Fibroblast of skin of right biceps (primary cell): ENCODE measurements at regions not wholly inside any gene's neighbourhood (a gene's known extent, or its start where the extent isn't known, plus 50 kb on each side); places are given as distances from the start of the nearest gene placed in this dataset.

ENCODE experiments used
- DNase-seq: peaks from one replicate; pipeline ENCODE4 v3.0.0-alpha.2; 2013

DNA sequence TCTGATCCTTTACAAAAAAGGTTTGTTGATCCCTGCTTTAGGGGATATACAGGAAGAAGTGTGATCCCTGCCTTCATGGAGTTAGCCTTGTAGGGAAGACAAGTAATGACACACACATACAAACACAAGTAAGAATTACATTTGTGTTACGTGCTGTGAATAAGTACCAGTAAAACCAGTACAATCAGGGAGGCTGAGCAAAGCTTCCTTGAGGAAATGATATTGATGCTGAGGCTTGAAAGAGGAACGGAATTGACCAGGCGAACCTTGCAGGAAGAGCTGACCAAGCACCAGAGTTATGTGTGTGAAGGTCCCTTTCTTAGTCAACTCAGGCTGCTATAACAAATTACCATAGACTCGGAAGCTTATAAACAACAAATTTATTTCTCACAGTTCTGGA lies 83.6 kb upstream of the CACUL1 start:
- no peak for DNase-seq

DNA sequence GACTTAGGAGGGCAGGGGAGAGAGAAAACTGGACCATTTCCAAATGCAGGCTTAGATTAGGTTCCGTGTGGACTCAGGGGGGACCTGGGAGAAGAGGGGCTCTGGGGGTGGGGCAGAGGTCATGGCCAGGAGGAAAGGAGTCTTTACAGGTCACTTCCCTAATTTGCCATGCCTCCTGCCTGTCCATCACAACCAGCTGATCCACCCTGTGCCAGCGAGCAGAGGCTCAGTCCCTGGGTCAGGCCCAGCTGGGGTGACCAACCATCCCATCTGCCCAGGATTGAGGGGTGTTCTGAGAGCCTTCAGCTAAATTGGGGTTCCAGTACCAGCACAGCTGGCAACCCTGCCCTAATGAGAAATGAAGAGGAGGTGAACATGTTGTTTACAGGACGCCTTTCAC lies 84.6 kb upstream of the CACUL1 start:
- DNase-seq: no peak

DNA sequence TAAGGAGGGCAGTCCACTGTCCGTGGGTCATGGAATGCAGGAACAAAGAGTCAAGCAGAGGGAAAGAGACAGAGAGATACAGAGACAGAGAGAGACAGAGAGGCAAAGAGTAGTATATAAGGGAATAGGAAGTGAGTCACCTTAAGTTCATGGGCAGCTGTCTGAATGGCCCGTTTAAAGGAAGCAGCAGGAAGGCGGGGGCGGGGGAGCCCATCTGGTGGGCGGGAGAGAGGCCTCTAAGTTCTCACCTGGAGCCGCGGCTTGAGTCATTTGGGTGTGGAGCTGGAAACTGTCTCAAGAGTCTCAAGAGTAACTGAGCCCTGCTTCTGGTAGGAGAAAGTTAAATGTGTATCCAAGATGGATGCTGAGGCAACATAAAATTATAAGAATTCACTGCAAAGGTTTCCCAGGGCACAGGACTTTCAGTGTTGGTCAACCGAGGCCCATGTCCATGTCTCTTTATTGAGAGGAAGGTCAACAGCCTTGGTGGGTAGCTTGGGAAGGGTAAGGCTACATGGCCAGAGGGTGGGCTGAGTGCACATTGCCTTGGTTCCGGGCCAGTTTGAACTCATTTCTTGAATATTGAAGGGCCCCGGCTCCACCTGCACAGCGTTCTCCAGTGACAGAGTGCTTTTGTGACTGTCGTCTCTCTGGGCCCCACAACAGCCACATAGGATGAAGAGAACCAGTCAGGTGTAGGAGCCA lies 85.5 kb upstream of the CACUL1 start:
- no peak for DNase-seq

DNA sequence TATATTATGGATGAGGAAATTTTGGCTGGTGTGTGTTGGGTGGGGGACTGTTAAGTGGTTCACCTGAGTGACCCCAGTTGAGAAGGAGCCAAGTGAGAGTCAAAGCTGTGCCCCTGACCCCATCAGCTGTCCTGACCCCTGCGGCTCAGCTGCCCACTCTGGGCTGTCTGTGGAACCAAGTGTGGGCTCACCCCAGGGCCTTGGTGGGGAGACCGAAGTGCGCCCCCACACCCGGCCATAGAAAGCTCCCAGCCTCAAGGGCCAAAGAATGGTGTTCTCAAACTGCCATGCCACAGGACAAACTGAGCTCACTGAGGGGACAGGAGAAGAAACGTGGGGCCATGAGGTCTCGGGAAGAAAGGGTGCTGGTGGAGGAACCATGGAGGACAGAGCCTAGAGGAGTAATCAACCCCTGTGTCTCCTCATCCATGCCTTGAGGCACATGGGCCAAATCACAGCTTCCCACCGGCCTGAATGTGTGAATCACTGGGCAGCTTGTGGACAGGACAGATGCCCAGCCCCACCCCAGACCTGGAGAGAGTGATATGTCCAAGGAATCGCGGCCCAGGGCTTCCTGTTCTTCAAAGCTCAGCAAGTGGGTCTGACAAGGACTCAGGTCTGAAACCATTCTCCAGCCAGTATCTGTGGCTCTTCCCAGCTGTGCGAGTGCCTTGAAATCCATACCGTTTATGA lies 86.2 kb upstream of the CACUL1 start:
- no peak for DNase-seq

DNA sequence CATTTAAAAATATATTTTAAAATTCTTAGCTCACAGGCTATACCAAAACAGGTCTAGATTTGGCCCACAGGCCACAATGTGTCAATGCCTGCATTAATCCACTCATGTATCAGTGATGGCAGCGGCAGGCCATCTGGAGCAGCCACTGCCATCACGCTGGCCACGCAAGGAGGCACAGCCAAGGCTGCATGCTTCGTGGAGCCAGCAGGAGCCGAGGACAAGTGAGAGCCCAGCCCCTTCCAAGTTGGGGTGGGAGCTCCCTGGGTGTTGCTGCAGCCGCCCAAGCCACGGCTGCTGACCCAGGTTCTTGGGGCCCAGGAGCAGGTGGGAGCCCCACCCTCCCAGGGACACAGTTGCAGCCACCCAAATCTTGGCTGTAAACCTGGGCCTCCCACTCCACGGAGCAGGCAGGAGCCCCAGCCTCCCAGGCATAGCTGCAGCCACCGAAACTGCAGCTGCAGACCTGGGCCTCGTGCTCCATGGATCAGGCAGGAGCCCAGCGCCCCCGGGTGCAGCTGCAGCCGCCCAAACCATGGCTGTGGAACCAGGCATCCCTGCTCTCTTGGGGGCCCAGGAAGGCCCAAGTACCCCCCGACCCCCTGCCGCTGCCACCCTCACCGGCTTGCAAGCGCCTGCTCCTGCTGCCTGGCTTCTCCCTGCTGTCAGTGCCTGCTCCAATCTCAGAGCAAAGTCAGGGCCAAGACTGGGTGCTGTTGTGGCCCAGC lies 87.3 kb upstream of the CACUL1 start:
- no peak for DNase-seq

- no peak for DNase-seq
Measured at GRCh38 chr10:118842843-118843624, 88.3 kb upstream of the CACUL1 start.

GRCh38 chr10:118843647-118844265 lies 89.0 kb upstream of the CACUL1 start:
- no peak for DNase-seq

DNA sequence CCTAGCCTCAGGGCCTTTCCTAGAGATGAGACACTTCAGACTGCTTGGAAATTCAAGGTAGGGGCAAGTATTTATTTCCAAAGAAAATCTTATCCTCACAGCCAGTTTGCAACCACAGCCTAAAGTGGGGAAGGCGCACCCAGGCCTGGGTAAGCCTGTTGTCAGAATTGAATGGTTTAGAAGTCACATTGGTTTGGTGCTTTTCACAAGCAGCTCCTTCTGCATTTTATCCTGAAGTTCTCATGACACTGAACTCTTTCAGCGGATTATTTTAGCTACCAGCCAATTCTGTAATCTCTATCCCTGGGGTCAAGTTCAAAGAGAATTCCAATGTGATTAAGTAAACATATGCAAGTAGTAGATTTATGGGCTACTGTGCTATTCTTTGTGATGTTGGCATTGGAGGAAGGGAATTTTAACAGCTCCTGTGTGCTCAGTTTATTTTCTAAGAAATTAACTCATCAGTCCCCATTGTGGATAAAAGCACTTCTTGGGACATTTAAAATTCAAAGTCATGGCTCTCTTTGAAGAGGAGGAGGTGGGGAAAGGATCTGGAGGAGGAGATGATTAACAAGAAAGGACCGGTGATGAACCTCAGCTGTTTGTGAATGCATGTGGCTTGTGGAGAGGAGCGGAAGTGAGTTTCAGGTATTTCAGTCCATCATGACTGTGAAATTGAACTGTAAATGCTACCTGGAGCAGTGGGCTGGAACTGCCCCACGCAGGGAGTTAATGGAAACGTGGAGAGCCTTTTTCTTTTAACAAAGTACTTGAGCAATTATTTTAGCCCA lies 90.2 kb upstream of the CACUL1 start:
- DNase-seq: no peak

- DNase-seq: no peak
Measured at GRCh38 chr10:118845776-118846175, 91.0 kb upstream of the CACUL1 start.

DNA sequence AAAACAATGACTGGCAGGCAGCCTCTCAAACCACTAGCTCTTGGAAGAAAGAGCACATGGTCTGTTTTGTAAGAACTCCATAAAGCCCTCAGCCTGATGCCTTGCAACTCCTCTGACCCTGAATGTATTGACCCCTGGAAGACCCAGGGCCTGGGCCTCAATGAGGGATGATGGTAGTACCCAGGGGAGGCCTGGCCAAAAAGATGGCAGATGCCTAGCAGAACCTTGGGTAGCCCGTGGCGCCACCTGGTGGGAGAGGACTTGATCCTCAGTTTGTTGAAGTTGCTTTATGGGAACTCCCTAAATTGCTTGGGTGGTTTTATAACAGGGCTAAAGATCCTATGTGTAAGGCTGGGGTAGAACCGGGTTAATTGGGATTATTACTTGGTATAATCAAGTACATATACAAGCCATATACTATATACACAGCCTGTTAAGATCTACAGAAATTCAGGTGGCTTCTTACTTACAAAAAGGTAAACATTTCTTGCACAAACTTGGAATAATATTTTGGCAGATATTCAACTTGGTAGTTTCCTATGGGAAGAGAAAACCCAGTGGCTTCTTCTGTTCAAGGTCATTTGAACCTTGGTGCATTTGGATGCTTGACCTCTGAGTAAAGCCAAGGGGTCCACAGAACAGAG lies 95.8 kb upstream of the CACUL1 start:
- peak; percentile 29 for DNase-seq

DNA sequence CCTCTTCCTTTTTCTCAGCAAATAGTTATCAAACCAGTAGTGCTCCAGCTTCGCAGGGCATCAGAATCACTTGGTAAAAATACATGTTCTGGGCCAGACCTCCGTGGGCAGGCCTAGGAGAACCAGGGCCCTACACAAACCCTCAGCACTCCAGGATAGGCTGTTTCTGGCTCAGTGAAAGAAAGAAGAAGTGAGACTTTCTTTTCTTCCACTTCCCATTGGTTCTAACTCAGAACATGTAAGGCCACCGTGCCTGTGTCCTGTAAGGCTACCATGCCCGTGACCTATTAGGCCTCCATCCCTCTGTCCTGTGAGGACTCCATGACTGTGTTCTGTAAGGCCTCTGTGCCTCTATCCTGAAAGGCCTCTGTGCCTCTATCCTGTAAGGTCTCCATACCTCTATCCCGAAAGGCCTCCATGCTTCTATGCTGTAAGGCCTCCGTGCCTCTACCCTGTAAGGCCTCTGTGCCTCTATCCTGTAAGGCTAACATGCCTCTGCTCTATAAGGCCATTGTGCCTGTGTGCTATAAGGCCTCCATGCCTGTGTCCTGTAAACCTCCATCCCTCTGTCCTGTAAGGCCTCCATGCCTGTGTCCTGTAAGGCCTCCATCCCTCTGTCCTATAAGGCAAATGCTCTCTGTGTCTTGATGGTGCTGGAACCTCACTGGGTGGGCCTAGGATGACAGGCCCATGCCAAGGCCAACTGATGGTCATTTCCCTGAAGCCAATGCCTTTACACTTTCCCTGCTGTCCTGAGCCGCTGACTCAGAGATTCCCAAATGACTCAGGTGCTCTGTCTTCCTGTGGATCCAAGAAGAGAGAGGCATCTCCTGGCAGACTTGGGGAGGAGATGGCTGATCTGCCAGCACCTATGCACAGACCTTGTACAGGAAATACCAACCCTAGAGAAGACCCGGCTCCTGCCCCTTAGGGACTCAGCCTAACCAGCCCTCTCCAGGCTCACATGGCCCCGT lies 96.6 kb upstream of the CACUL1 start:
- DNase-seq: no peak

GRCh38 chr10:118853916-118854315 lies 99.1 kb upstream of the CACUL1 start:
- no peak for DNase-seq

GRCh38 chr10:118856106-118856505 lies 101.3 kb upstream of the CACUL1 start:
- DNase-seq: no peak

DNA sequence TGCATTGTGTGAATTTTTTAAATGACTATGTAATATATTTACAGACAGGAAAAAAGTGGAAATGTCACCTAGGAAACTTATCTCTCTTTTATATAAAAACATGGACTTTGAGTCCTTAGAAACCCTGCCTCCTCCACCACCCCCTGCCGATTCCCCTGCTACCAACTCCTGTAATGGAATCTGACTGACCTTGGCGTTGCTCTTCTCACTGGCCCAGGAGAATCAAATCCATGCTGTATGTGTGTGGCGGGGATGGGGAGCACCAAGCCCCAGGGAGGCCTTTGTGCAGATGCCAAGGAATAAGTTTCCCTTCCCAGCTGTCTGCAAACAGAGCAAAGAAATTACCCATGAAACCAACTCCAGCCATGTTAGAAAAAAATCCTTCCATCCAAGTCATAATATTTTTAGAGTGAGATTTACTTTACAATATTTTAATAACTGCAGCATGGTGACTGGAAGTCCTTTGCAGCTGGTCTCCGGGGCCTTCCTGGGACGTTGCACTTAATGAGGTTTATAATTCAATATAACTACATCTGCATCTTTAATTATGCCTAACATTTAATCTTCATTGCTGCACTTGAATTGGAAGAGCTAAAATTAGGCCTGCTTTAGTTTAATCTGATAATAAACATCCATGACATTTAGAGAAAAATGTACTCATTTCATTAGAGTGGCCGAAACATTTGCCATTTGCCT lies 111.4 kb upstream of the CACUL1 start:
- DNase-seq: no peak

DNA sequence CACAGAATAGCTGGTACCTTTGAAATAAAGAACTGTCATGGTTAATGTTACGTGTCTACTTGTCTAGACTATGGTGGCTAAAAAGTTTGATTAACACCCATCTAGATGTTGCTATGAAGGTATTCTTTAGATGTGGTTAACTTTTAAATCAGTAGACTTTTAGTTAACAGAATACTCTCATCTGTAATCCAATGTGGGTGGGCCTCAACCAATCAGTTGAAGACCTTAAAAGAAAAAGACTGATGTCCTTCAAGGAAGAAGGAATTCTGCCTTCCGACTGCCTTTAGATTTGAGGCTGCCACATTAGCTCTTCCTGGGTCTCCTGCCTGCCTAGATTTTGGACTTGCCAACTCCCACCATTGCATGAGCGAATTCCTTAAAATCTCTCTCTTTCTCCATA lies 113.0 kb upstream of the CACUL1 start:
- no peak for DNase-seq

GRCh38 chr10:118868589-118868988 lies 113.8 kb upstream of the CACUL1 start:
- DNase-seq: no peak

DNA sequence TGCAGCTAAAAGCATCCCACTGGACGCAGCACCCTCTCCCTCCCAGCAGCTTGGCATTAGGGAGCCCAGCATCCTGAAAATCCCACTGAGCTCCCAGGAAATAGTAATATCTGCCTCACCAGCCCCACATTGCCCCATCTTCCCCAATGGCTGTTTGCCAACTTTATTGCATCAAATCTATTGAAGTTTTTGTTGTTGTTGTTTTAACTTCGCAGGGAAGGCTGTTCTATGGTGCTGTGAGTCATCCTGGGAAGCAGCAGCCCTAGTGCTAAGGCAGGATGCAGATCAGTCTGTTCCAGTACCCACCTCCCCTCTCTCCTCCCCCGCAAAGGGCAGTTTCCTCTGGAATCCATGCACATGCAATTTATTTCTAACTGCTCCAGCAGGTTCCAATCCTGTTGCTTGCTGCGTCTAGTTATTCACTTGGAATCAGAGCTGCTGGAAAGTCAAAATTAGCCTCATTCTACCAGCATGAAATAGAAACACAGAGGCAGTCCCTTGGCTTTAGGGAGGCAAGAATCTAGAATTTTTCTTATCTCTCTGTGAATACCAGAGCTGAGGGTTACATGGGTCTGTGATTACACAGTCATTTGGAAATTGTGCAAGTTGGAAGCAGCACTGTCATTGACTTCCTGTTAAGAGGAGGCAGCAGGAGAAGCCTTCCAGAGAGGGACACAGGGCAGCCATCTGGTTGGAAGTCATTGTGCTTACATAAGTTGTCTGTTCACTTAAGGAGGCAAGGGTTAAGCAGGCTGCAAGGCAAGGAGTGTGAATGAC lies 115.9 kb upstream of the CACUL1 start:
- peak; percentile 60 for DNase-seq

DNA sequence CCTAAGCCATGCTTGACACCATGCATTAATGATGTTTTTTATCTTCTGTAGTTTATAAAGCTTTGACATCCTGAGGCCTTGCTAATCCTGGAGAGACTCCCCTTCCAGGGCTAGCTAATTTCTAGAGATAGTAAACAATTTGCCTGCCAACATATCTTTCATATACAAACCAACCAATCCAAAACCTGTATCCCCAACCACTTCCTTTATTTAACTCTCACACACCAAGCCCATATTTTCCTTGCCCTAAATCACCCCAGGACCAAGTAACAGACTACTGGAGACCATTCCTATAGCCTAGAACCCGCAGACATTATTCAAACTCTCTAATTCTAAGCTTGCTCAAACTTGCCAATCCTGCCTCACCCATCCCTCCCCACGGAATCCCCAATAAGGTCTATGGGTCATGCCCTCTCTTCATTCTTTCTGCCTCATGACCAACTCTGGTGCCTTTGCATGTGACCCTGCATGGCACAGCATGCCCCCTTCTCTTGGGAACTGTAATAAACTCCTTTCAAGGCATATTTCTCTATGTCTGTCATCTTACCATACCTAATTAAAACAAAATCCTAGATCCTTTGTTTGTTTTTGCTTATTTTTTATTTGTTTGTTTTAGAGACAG lies 116.6 kb upstream of the CACUL1 start:
- DNase-seq: no peak
